HG03354 (cell line): ENCODE measurements at regions not wholly inside any gene's neighbourhood (a gene's known extent, or its start where the extent isn't known, plus 50 kb on each side); places are given as distances from the start of the nearest gene placed in this dataset.

ENCODE experiments used
- ATAC-seq: cut with Tn5 transposase; IDR thresholded peaks from one replicate; pipeline ENCODE4 v1.9.1; 2021; ENCODE audit warnings: mild to moderate bottlenecking; ENCODE audit not compliant: unreplicated experiment, poor library complexity, severe bottlenecking

DNA sequence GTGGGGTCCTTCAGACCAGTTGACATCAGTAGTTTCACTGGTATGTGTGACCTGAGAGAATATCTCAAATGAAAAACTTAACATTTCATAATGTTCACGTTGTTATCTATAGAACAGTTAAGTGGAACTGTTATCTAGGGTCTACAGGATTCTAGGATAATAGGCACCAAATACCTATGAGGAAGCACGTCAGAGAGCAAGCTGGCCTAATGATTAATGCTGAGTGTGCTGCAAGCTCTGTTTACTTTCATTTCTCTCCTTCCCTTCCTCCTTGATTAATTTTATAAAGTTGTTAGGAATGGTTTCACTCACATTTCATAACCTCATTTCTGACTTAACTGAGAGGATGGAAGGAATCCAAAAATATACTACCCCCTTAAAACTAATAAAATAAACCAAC lies 362.5 kb upstream of the ZNF717 start:
- no peak for ATAC-seq

DNA sequence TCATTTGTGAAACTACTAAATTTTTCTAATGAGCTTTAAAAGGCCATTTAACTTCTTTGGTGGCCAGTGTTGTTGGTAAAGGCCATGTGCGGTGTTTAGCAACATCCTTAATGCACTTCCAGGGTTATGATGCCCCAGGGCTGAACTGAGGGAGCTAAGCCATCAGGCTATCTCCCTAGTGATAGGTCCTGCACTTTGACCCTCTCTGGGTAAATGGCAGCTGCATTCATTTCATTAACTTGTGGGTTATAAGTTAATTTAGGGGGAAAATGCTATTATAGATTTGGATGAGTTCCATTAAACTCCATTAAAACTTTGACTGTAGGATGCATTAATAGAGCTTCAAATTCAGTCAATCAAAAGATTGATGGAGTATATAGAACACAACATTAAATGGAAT lies 366.7 kb upstream of the ZNF717 start:
- ATAC-seq: no peak

DNA sequence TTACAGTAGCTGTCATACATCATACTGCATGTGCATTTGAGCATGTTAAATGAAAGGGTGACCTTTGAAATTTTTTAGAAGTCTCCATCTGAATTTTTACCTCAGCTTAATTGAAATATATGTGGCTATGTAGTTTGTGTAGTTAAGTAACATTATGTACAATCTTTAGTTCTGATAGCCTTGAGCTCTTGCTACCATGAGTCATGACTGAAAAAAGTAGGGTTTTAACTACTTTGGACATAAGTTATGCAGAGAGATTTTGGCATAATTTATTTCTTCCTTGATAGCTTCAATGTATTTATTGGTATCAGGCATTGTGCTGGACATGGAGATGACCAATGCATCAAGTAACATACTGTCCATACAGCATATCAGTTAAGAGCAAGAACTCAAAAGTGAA lies 376.5 kb upstream of the ZNF717 start:
- no peak for ATAC-seq

DNA sequence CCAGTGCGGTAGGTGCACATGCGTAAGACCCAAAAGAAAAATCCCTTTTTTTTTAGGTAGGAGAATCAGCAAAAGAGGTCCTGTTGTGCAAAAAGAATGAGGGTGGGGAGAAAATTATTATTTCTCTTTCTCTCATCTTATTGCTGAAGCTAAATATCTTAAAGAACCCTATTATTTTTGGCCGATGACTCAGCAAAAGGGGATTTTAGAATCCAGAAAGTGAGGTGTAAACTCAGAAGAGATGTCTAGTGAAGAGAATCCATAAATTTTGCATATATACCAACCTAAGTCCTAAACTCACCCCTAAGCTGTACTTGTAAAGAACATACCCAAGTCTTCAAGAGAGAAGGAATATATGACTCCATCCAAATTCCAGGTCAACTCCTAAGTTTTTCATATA lies 386.3 kb upstream of the ZNF717 start:
- ATAC-seq: no peak

DNA sequence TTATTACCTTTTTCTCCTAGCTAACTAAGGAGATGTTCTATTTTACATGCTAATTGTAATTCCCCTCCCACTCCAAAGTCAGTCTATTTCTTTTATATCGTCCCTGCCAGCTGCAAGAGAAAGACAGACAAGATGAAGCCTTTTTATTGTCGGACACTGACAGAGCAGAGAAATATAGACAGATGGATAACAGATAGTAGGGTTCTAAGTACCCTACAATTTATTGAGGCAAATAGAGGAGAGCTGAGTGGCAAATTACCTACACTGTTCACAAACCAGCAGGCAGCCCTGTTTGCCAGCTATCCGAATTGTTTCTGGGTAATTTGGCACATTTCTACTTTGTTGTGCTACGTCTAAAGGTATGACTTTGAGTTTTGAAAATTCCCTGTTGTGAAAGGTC lies 392.3 kb upstream of the ZNF717 start:
- ATAC-seq: no peak

DNA sequence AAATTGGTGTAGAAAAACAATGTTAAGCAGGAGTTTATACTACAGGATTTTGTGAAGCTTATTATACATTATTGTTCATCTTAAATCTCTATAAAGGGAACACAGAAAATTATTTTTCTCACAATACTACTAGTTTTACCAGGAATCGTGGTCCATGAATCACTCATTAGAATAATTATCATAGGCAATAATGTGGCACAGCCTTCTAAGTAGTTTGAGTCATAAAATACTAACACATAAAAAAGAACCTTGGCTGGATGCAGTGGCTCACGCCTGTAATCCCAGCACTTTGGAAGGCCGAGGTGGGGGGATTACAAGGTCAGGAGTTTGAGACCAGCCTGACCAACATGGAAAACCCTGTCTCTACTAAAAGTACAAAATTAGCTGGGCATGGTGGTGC lies 393.1 kb upstream of the ZNF717 start:
- ATAC-seq: no peak

DNA sequence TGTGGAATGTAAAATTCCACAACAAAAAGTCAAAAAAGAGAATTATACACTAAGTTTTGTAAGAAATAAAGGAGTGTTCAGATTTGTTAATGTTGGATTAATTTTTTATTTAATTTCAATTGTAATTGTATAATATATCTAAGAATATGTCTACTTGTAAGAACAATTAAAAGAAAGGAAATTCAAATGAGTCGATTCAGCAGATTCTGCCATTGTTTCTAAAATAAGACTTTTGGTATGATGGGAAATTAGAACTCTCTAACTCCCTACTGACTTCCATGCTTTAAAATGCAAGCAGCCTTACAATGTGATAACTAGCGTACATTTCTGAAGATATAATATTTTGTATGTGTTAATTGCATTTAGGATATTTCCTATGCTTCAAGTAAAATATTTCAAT lies 395.9 kb upstream of the ZNF717 start:
- ATAC-seq: no peak

DNA sequence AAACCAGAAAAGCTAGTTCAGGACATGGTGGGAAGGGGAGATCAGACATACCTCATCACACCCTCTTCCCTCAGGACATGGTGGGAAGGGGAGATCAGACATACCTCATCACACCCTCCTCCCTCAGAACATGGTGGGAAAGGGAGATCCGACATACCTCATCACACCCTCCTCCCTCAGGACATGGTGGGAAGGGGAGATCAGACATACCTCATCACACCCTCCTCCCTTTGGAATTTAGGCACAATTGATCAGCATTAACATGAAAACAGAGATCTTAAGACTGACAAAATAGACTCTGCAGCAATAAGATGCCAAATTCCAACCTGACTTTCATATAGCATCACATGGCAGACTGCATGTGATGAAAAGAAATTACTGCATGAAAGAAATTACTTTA lies 412.7 kb upstream of the ZNF717 start:
- no peak for ATAC-seq

DNA sequence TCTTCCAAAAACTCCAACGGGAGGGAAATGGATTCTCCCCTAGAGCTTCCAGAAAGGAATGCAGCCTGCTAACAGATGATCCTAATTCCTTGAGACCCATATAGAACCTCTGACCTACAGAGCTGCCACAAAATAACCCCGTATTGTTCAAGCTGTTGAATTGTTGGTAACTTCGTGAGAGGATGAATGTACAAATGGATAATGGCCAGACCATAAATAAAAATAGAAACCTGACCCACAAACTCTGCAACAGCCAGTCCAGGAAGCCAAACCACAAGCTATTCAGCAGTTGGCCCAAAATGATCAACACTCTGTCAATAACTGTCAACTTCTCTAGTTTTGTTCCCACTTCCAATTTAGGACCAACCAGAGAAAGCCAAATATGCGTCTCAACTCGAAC lies 414.0 kb upstream of the ZNF717 start:
- ATAC-seq: no peak

DNA sequence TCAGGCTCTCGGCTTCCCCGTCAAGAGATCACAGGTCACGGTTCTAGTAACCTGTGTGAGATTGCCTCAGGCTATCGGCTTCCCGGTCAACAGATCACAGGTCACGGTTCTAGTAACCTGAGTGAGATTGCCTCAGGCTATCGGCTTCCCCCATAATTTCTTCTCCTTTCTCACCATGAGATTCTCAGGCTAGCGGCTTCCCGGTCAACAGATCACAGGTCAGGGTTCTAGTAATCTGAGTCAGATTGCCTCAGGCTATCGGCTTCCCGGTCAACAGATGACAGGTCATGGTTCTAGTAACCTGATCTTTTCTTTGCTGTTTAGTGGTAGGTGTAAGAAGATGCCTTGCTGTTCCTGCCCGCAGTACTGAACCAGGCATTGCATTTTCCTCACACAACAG lies 418.2 kb upstream of the ZNF717 start:
- no peak for ATAC-seq

DNA sequence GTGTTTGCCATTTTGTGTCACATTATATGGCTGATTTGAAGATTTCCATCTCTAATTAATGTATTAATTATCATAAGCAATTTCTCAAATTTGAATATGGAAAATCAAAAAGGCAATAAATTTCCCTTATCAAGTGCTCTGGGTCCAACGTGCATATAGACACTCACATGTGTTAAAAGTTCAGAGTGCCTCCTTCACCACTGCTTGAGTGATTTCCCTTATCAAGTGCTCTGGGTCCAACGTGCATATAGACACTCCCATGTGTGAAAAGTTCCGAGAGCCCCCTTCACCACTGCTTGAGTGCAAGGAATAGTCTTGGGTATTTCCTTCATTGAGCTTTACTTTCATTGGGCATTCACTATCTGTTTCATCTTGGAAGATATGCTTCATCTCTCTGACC lies 421.0 kb upstream of the ZNF717 start:
- ATAC-seq: no peak

DNA sequence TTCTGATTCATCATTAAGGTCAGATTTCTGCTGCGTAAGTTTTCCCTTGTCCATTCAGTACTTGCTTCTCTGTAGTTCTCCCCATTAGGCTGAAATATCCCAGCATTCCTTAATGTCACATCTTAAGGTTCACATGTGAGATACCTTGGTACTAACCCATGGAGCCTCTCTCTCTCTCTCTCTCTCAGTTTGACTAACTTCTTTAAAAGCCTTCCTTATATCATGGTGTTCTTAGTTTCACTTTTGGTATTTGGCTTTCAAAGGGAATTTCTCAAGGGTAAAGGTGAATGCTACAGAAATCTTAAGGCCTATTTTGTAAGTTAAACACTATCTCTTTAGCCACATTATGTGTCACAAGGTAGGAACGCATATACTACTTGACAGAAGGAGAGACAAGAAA lies 427.3 kb upstream of the ZNF717 start:
- no peak for ATAC-seq

DNA sequence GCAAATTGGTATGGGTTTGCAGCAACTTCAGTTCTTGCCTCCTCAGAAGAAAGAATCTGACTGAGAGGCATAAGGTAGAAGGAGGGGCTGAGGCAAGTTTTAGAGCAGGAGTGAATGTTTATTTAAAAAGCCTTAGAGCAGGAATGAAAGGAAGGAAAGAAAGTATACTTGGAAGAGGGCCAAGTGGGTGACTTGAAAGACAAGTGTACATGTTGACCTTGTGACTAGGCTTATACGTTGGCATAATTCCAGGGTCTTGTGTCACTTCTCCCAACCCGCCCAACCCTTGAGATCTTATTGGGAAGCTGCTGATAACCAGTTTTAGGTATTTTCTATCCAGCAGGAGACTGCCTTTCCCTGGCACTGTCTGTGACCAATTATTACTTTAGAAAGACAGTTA lies 436.9 kb upstream of the ZNF717 start:
- ATAC-seq: no peak

DNA sequence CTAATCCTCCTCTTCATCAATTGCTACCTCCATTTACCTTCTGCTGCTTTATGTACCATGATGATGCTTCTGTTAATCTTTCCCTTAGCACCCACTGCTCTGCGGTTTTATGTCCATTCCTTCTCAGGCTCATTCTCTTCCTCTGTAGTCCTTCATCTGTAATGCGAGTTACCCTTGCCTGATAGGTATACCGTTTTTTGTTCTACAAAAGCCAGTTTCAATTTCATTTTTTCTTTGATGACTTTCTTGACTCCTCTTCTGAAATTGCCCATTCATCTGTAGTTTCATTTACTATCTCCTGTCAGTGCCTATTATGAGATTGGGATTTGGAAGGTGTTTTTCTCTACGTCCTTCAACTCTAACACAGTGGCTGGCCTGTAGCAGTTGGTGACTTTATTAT lies 445.9 kb upstream of the ZNF717 start:
- no peak for ATAC-seq

DNA sequence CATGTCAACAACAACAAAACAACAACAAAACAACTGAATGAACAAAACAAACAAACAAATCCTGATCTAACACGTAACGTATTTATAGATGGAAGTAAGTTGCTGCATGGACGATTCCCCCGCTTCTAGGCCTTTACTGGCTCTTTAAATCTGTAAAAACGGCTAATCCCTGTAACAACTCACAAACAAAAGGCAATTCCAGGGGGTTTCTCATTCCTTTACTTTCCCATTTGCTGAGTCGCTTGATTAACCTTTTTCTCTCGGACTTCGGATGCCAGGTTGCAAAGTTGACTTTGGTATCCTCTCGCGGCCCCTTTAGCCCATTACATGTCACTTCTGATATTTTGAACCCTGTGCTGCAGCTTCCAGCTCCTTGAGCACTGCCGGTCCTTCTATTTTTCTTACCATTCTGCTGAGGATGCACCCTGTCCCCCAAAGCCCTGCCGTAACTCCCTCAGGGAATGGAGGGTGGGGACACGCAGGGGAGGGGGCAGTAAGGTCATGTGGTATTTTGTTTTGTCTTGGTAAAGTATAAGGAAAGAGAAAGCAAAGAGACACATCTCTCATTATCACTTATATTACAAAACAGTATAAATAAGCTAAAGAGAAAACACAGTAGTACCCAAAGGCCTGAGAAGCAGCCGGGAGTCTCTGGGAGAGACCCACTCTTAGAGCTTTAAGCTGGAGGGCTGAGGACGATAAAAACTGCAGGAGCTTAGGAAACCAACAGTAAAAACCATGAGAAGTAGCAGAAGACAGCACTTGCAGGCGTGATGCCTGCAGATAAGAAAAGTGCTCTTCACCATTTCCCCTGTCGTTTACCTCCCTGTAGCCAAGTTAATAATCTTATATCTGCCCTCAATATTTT lies 457.8 kb upstream of the ZNF717 start:
- ATAC-seq: no peak

DNA sequence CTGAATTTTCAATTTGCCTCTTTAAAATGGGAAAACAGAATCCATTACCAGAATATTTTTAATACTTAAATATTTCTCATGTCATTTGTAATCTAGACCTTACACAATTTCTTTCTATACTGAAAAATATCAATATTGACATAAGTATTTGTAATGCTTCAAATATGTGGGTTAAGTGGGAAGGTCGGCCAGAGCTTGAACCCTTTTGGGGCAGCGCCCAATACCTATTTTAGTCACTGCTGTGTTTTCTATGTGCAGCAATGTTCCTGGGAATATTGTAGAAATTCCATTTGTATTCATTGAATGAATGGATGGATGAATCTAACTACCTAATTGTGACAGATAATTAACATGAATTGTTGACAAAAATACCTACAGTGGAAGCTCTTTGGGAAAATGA lies 459.7 kb upstream of the ZNF717 start:
- no peak for ATAC-seq

DNA sequence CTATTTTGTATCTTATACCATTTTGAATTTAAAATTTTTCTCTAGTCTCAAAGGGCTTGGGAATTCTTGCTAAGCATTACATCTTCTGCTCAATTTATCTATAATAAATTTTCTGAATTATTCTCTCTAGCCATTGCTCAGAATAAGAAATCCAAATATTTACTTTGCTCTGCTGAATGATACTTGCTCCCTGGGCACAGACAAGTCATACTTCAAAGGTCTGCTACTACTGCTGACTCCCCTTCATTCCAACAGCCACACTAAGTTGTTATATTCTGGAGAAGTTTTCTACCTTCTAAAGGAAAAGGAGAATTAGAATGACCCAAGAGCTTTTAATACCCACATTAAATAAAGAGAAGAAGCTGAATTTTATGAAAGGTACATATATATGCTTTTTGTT lies 460.3 kb upstream of the ZNF717 start:
- ATAC-seq: no peak

DNA sequence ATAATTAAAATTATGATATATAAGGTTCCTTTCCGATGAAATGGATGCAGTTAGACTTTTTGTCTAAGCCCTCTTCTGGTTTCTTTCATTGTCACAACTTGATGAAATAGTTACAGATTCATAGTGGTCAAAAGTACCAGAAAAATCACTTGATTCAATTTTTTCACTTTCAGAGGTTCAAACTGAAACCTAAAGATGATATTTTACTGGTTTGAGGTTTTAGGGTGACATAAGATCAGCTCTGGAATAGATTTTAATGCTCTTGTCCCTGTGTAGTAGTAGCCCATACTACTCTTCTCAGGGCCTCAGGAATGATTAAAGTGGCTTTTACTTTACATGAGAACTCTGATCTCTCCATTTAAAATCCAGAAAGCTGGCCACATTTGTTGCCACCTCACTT lies 479.1 kb upstream of the ZNF717 start:
- no peak for ATAC-seq

DNA sequence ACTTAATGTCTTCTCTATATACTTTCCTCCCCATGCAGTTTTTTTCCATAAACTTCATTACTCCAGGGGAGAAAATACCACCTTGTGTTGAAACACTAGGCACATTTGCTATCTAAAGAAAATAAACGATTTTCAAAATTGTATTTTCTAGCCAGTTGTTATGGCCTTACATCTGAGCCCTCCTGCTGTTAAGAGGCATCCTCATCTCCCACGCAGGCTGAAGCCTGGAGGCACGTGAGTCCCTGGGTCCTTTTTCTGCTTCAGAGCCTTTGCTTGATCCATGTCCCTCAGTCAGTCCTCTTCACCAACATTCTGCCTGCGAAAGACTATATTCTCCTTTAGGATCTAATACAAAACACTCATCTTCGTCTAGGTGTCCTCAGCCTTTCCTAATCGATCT lies 479.6 kb upstream of the ZNF717 start:
- no peak for ATAC-seq

DNA sequence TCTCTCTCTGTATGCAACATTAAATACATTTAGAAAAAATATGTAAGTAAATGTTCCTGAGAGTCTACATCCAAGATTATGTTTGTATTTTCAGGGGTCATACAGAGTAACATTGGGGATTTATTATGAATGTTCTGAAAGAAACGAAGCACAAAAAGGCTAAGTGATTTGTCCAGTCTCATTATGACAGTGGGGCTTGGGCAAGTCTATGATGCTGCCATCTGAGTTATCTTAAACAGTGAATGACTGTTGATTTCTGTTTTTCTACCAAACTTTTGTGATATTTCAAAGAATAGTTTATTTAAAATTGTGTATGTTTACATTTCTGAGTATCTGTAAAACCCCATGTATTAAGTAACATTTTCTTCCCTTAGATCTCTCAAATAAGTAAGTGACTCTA lies 481.2 kb upstream of the ZNF717 start:
- ATAC-seq: no peak

DNA sequence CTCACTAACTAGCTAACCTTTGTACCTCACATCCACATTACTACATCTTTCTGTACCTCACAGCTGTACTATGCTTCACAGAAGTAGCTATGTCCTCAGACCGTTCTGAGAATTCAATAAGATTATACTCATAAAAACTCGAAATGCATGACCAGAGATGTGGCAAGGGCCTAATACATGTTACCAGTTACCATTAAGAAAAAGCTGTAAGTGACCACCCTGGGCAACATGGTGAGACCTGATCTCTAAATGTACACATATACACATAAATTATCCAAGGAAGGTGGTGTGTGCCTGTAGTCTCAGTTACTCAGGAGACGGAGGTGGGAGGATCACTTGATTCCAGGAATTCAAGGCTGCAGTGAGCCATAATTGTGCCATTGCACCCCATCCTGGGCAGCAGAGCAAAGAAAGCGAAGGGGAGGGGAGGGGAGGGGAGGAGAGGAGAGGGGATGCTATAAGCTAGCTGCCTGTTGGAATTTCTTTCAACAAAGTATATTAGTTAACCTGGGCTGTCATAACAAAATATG lies 482.6 kb upstream of the ZNF717 start:
- ATAC-seq: no peak

DNA sequence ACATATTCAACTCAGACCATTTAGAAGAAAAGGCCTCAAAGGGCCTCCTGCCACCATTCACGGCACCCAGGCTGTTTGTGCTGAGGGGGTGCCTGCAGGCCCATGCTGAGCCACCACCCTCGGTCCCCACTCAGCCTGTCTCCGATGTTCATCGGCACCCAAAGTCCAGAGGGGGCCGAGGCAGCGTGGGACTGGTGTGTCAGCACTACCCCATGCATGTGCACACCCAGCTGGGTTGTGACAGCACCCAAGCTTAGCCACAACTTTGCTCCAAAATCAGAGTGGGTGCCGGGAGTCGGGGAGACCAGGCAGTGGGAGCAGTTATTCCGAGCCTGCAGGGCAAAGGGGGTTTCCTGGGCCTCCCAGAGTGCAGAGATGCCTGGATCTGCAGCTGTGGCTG lies 508.5 kb upstream of the ZNF717 start:
- no peak for ATAC-seq
